ENCODE measurements at regions not wholly inside any gene's neighbourhood (a gene's known extent, or its start where the extent isn't known, plus 50 kb on each side); places are given as distances from the start of the nearest gene placed in this dataset.

DNA sequence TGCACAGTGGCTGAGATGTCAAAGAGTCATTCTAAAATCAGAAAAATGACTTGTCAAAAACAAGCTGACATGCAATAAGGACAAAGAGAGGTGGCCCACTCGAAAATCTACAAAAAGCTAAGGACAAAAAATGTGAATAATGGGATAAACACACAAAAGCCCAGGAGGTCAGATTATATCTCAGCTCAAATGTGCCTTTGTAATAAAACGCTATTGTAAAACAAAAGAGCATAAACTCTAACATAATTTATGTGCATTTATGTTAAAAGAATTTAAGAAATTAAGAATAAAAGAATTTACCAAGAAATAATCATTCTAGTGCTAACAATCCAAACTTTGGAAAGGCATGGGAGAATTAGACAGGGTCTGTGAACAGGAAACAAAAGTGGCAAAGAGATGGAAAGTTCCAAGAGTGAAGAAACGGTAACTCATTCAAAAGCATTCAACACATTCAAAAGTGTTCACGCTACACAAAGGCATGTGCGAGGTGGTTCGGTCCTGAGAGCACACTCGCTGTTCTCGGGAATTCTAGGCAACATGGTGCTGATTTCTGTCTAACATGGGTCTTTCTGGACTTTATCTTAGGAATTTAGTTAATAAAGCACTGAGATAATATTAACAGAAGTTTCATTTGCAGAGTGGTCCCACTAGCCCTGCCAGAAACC is 197.7 kb downstream of the KATNAL1 start:
- TF ChIP-seq EZH2 (IDR thresholded peaks at IDR 0.05; ENCODE audit: borderline replicate concordance, low read depth, low read length, severe bottlenecking) = no peak
- TF ChIP-seq, protein P1, sequence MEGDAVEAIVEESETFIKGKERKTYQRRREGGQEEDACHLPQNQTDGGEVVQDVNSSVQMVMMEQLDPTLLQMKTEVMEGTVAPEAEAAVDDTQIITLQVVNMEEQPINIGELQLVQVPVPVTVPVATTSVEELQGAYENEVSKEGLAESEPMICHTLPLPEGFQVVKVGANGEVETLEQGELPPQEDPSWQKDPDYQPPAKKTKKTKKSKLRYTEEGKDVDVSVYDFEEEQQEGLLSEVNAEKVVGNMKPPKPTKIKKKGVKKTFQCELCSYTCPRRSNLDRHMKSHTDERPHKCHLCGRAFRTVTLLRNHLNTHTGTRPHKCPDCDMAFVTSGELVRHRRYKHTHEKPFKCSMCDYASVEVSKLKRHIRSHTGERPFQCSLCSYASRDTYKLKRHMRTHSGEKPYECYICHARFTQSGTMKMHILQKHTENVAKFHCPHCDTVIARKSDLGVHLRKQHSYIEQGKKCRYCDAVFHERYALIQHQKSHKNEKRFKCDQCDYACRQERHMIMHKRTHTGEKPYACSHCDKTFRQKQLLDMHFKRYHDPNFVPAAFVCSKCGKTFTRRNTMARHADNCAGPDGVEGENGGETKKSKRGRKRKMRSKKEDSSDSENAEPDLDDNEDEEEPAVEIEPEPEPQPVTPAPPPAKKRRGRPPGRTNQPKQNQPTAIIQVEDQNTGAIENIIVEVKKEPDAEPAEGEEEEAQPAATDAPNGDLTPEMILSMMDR (IDR thresholded peaks at IDR 0.05; ENCODE audit: borderline replicate concordance, extremely low read depth, low read length, poor library complexity, severe bottlenecking) = no peak
- no peak overlapping the region for H3K4me2 ChIP-seq (ENCODE audit: insufficient read depth, low read length)
- H3K36me3 ChIP-seq (ENCODE audit: insufficient read depth, low read length) = no peaks in the 10 kb centered on the region
- no peak overlapping the region for H2AFZ ChIP-seq (ENCODE audit: low read depth, low read length)
- H3K9me3 ChIP-seq (ENCODE audit: insufficient read depth, low read length, severe bottlenecking) = no peaks in the 10 kb centered on the region
- no peak for DNase-seq
- no peak overlapping the region for H3K4me3 ChIP-seq (ENCODE audit: low read depth in 1 of 2, low read length in 2 of 2)
- H4K20me1 ChIP-seq (ENCODE audit: insufficient read depth, low read length) = no peaks in the 10 kb centered on the region
- no peaks in the 10 kb centered on the region for H3K79me2 ChIP-seq (ENCODE audit: insufficient read depth, low read length)
- no peak overlapping the region for H3K9ac ChIP-seq (ENCODE audit: low read depth, low read length)
- H3K27me3 ChIP-seq (ENCODE audit: insufficient read depth, low read length, poor library complexity) = no peaks in the 10 kb centered on the region
- no peak overlapping the region for H3K27ac ChIP-seq (ENCODE audit: low read length)
- ATAC-seq (ENCODE audit: insufficient read depth, low read depth) = no peak
- peaks cover 21% of the 10 kb centered on the region for H3K4me1 ChIP-seq (ENCODE audit: insufficient read depth, low read length)

DNA sequence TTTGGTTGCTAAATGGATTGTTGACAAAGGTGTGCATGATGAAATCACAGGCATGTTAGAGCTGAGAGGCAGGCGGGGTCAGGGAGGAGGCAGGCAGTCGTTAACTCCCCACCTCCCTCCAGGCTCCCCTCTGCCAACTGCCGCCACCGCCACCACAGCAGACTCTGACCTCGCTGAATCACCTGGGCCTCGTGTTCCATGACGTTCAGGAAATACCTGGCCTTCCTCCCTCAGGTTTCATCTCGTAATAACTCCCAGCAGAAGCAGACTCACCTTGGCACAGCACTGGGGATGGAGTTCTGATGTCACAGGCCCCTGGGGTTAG is 198.5 kb downstream of the KATNAL1 start:
- H3K79me2 ChIP-seq (ENCODE audit: insufficient read depth, low read length) = no peaks in the 10 kb centered on the region
- ATAC-seq (ENCODE audit: insufficient read depth, low read depth) (no peak), DNase-seq (no peak)
- no peaks in the 10 kb centered on the region for H3K27me3 ChIP-seq (ENCODE audit: insufficient read depth, low read length, poor library complexity)
- H4K20me1 ChIP-seq (ENCODE audit: insufficient read depth, low read length) = no peaks in the 10 kb centered on the region
- no peak overlapping the region for H3K4me2 ChIP-seq (ENCODE audit: insufficient read depth, low read length)
- TF ChIP-seq EZH2 (IDR thresholded peaks at IDR 0.05; ENCODE audit: borderline replicate concordance, low read depth, low read length, severe bottlenecking) = no peak
- TF ChIP-seq, protein P1 (IDR thresholded peaks at IDR 0.05; ENCODE audit: borderline replicate concordance, extremely low read depth, low read length, poor library complexity, severe bottlenecking) = no peak
- H3K27ac ChIP-seq (ENCODE audit: low read length) = no peak overlapping the region
- H2AFZ ChIP-seq (ENCODE audit: low read depth, low read length) = no peak overlapping the region
- H3K9me3 ChIP-seq (ENCODE audit: insufficient read depth, low read length, severe bottlenecking) = no peaks in the 10 kb centered on the region
- peaks cover 14% of the 10 kb centered on the region for H3K4me1 ChIP-seq (ENCODE audit: insufficient read depth, low read length)
- H3K36me3 ChIP-seq (ENCODE audit: insufficient read depth, low read length) = no peaks in the 10 kb centered on the region
- no peak overlapping the region for H3K4me3 ChIP-seq (ENCODE audit: low read depth in 1 of 2, low read length in 2 of 2)
- H3K9ac ChIP-seq (ENCODE audit: low read depth, low read length) = no peak overlapping the region

GRCh38 chr13:30108216-30108912 is 199.0 kb downstream of the KATNAL1 start:
- Histone ChIP-seq H4K20me1 (ENCODE audit: insufficient read depth, low read length) (no peaks in the 10 kb centered on the region), H3K36me3 (ENCODE audit: insufficient read depth, low read length) (no peaks in the 10 kb centered on the region), H3K27ac (ENCODE audit: low read length) (no peak overlapping the region), H3K27me3 (ENCODE audit: insufficient read depth, low read length, poor library complexity) (no peaks in the 10 kb centered on the region), H3K4me1 (ENCODE audit: insufficient read depth, low read length) (peaks cover 10% of the 10 kb centered on the region), H3K9me3 (ENCODE audit: insufficient read depth, low read length, severe bottlenecking) (no peaks in the 10 kb centered on the region), H2AFZ (ENCODE audit: low read depth, low read length) (no peak overlapping the region), H3K4me3 (ENCODE audit: low read depth in 1 of 2, low read length in 2 of 2) (no peak overlapping the region), H3K9ac (ENCODE audit: low read depth, low read length) (no peak overlapping the region), H3K79me2 (ENCODE audit: insufficient read depth, low read length) (no peaks in the 10 kb centered on the region), H3K4me2 (ENCODE audit: insufficient read depth, low read length) (no peak overlapping the region)
- no peak for ATAC-seq (ENCODE audit: insufficient read depth, low read depth)
- TF ChIP-seq EZH2 (IDR thresholded peaks at IDR 0.05; ENCODE audit: borderline replicate concordance, low read depth, low read length, severe bottlenecking) = no peak
- TF ChIP-seq, protein P1 (IDR thresholded peaks at IDR 0.05; ENCODE audit: borderline replicate concordance, extremely low read depth, low read length, poor library complexity, severe bottlenecking) = no peak
- DNase-seq = no peak
